ENCODE measurements at regions not wholly inside any gene's neighbourhood (a gene's known extent, or its start where the extent isn't known, plus 50 kb on each side); places are given as distances from the start of the nearest gene placed in this dataset.

- no peak for DNase-seq (ENCODE audit: low read depth, low spot score)
- ChIA-PET POLR2A (interaction anchor here (0.6 to 0.7 kb wide), 2 partner anchors 10 to 12 kb away, joined by 3 read pairs; no protein-coding TSS in a partner anchor), CTCF (no interaction called here)
- TF ChIP-seq CTCF (IDR thresholded peaks at IDR 0.05; ENCODE audit: insufficient read depth, low read length, missing control alignments), result no peak
- H3K4me3 ChIP-seq (ENCODE audit: low read depth, low read length), result no peak overlapping the region
Observed at GRCh38 chr14:61954306-61954705, 192.1 kb downstream of the SNAPC1 start.

- no peak for DNase-seq (ENCODE audit: low read depth, low spot score)
- ChIA-PET CTCF (interaction anchor here (1.0 kb wide), 1 partner anchor 19 kb away, joined by 3 read pairs; no protein-coding TSS in a partner anchor), POLR2A (no interaction called here)
- H3K4me3 ChIP-seq (ENCODE audit: low read depth, low read length), result no peak overlapping the region
- no peak for TF ChIP-seq CTCF (IDR thresholded peaks at IDR 0.05; ENCODE audit: insufficient read depth, low read length, missing control alignments)
Observed at GRCh38 chr14:61956517-61956916, 194.3 kb downstream of the SNAPC1 start.

DNA sequence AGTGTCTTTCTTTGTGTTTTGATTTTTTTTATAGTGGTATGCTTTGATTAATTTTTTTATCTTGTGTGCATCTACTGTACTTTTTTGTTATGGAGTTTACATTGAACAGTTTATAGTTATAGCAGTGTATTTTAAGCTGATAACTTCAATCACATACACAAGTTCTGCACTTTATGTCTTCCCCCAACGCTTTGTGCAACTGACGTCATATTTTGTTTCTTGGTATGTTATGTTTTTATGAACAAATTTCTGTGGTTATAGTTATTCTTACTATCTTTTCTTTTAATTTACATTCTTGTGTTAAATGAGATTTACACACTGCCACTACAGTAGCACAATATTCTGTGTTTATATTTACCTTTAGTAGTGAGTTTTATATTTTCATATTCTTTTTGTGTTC, 197.1 kb downstream of the SNAPC1 start:
- no peak overlapping the region for H3K4me3 ChIP-seq (ENCODE audit: low read depth, low read length)
- CTCF ChIA-PET, result no interaction called here
- no peak for TF ChIP-seq CTCF (IDR thresholded peaks at IDR 0.05; ENCODE audit: insufficient read depth, low read length, missing control alignments)
- DNase-seq (ENCODE audit: low read depth, low spot score), result no peak
- POLR2A ChIA-PET, result no interaction called here

DNA sequence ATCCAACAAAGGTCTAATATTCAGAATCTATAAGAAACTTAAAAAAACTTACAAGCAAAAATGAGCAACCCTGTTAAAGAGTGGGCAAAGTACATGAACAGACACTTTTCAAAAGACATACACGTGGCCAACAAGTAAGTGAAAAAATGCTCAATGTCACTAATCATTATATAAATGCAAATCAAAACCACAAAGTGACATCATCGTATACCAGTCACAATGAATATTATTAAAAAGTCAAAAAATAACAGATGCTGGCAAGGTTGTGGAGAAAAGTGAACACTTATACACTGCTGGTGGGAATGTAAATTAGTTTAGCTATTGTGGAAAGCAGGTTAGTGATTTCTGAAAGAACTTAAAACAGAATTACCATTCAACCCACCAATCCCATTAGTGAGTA, 199.1 kb downstream of the SNAPC1 start:
- POLR2A ChIA-PET, result no interaction called here
- no peak for DNase-seq (ENCODE audit: low read depth, low spot score)

GRCh38 chr14:61963926-61964325, 201.7 kb downstream of the SNAPC1 start:
- TF ChIP-seq CTCF (IDR thresholded peaks at IDR 0.05; ENCODE audit: insufficient read depth, low read length, missing control alignments), result no peak
- CTCF ChIA-PET, result no interaction called here
- POLR2A ChIA-PET, result no interaction called here
- no peak overlapping the region for H3K4me3 ChIP-seq (ENCODE audit: low read depth, low read length)
- DNase-seq (ENCODE audit: low read depth, low spot score), result no peak

More for the DNA sequence above, 199.1 kb downstream of the SNAPC1 start:
- no peak overlapping the region for H3K4me3 ChIP-seq (ENCODE audit: low read depth, low read length)
- no peak for TF ChIP-seq CTCF (IDR thresholded peaks at IDR 0.05; ENCODE audit: insufficient read depth, low read length, missing control alignments)
- CTCF ChIA-PET, result no interaction called here

DNA sequence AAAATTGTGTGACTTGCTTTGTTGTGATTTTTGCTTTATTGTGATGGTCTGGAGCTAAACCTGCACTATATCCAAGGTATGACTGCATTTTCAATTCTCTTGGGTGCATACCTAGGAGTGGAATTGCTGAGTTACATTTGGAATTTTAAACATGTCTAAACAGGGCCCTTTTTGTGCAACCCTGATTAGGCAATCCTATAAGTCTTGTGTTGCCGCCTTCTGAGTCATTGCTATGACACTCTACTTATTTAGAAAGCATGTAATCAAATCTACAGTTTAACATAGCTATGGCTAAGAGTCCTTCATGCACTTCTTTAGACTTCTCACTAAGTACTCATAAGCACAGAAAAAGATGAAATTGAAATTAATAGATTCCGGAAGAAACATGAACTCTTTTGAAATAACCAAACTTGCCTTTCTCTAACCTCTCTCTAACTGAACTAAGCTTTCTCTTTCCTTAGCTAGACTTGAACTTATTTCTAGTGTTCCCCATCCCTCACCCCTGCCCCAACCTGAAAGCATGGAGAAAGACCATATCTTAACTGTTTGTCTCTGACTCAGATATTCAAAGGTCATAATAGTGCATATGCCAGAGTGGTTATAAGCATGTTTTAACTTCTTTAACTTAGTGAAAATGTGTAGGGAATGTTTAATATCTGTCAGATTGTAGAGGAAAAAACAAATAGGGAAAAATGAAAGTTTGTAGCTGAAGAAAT, 203.0 kb downstream of the SNAPC1 start:
- DNase-seq (ENCODE audit: low read depth, low spot score), result peak; percentile 86
- TF ChIP-seq CTCF (IDR thresholded peaks at IDR 0.05; ENCODE audit: insufficient read depth, low read length, missing control alignments), result no peak
- H3K4me3 ChIP-seq (ENCODE audit: low read depth, low read length), result no peak overlapping the region
- ChIA-PET POLR2A (interaction anchor here (0.8 to 1.2 kb wide), 3 partner anchors 9 to 51 kb away, joined by 3 to 4 read pairs (median 3); no protein-coding TSS in a partner anchor), CTCF (interaction anchor here (1.0 kb wide), 1 partner anchor 163 kb away, joined by 3 read pairs; no protein-coding TSS in a partner anchor)
